Osteocyte (in vitro differentiated cells): ENCODE measurements at regions not wholly inside any gene's neighbourhood (a gene's known extent, or its start where the extent isn't known, plus 50 kb on each side); places are given as distances from the start of the nearest gene placed in this dataset.
"Not testable (repeated sequence)": the region's sequence is repeated elsewhere in the genome, so short reads cannot be mapped to it uniquely, and the experiment has no call there.

ENCODE experiments used
- DNase-seq: peaks from one replicate; pipeline ENCODE4 v3.0.0; 2021; ENCODE audit warnings: mixed read lengths; ENCODE audit not compliant: unreplicated experiment; ENCODE audit errors: extremely low spot score
- H3K27ac Mint-ChIP-seq: one replicate; pipeline ENCODE4 v1.8.0; 2021; ENCODE audit warnings: mild to moderate bottlenecking, mixed read lengths; ENCODE audit not compliant: unreplicated experiment
- H3K27me3 Mint-ChIP-seq: one replicate; pipeline ENCODE4 v1.8.0; 2021; ENCODE audit warnings: mixed read lengths; ENCODE audit not compliant: unreplicated experiment
- H3K36me3 Mint-ChIP-seq: one replicate; pipeline ENCODE4 v1.8.0; 2021; ENCODE audit warnings: mixed read lengths; ENCODE audit not compliant: unreplicated experiment
- H3K4me1 Mint-ChIP-seq: one replicate; pipeline ENCODE4 v1.8.0; 2021; ENCODE audit warnings: mixed read lengths; ENCODE audit not compliant: unreplicated experiment
- H3K4me3 Mint-ChIP-seq: one replicate; pipeline ENCODE4 v1.8.0; 2021; ENCODE audit warnings: mild to moderate bottlenecking, moderate library complexity, mixed read lengths; ENCODE audit not compliant: unreplicated experiment
- H3K9me3 Mint-ChIP-seq: one replicate; pipeline ENCODE4 v1.8.0; 2021; ENCODE audit warnings: mixed read lengths; ENCODE audit not compliant: unreplicated experiment
- CTCF ChIP-seq: fragments of 200-600 bp; sonication (generic); IDR thresholded peaks from 2 replicates; pipeline ENCODE4 v1.5.0; 2021; ENCODE audit warnings: antibody characterized with exemption, mild to moderate bottlenecking, moderate library complexity

DNA sequence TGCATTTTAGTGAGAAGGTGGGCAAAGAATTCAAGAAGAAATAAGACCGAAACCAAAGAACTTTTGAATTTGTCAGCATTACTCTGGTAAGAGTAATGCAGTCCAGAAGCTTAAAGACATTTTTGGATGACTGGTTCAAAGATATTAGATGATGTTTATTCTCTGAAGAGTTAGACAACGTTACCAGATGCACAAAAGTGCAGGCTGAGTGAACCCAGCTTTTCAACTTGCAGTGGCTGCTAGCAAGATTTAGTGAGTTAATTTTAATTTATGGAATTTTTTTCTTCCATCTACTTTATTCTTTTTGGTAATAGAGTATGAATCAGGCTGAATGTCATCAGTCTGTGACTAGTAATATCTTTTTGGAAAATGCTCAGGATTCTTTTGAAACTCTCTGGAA lies 267.3 kb upstream of the AZI2 start:
- no peak overlapping the region for H3K27ac Mint-ChIP-seq

DNA sequence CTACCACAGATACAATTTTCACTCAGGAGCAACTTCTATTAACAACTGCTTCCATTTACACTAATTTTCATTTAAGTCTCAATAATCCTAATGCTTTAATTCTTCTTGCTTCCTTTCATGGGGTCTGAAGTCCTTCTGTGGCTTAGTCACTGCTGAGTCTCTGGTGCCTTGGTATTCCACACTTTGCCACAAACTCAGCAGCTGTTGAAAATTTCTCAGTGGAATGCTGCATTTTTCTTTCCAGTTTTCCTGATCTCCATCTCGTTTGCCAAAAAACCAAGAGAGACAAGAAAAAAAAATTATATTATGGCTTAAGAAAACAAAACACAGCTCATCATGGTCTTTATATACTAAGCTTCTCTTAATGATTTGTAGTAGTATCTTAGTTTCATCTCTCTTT lies 269.2 kb upstream of the AZI2 start:
- H3K27ac Mint-ChIP-seq: no peak overlapping the region
- no peak for DNase-seq
- TF ChIP-seq CTCF: no peak
- no peaks in the 10 kb centered on the region for H3K9me3 Mint-ChIP-seq
- no peak overlapping the region for H3K4me3 Mint-ChIP-seq
- no peaks in the 10 kb centered on the region for H3K4me1 Mint-ChIP-seq
- peaks cover 3% of the 10 kb centered on the region for H3K27me3 Mint-ChIP-seq
- H3K36me3 Mint-ChIP-seq: no peaks in the 10 kb centered on the region

More for the DNA sequence above, 267.3 kb upstream of the AZI2 start:
- TF ChIP-seq CTCF: no peak
- H3K9me3 Mint-ChIP-seq: no peaks in the 10 kb centered on the region
- no peak overlapping the region for H3K4me3 Mint-ChIP-seq
- H3K36me3 Mint-ChIP-seq: no peaks in the 10 kb centered on the region
- H3K4me1 Mint-ChIP-seq: no peaks in the 10 kb centered on the region
- no peak for DNase-seq
- peaks cover 3% of the 10 kb centered on the region for H3K27me3 Mint-ChIP-seq

DNA sequence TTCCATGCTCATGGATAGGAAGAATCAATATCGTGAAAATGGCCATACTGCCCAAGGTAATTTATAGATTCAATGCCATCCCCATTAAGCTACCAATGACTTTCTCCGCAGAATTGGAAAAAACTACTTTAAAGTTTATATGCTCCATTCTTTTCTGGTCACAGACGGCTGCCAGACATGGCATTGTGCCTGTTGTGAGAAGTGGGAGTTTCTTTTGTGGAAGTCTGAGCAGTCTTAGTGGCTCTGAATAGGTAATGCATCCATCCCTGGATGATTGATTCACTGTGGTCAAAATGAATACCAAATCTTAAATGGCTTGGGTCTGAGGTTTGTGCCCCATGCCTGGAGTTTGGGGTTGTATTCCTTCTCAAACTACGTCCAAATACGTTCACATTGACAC lies 274.5 kb upstream of the AZI2 start:
- no peaks in the 10 kb centered on the region for H3K36me3 Mint-ChIP-seq
- DNase-seq: no peak
- H3K9me3 Mint-ChIP-seq: no peaks in the 10 kb centered on the region
- TF ChIP-seq CTCF: no peak
- no peak overlapping the region for H3K27ac Mint-ChIP-seq
- H3K27me3 Mint-ChIP-seq: no peaks in the 10 kb centered on the region
- H3K4me1 Mint-ChIP-seq: no peaks in the 10 kb centered on the region
- no peak overlapping the region for H3K4me3 Mint-ChIP-seq

DNA sequence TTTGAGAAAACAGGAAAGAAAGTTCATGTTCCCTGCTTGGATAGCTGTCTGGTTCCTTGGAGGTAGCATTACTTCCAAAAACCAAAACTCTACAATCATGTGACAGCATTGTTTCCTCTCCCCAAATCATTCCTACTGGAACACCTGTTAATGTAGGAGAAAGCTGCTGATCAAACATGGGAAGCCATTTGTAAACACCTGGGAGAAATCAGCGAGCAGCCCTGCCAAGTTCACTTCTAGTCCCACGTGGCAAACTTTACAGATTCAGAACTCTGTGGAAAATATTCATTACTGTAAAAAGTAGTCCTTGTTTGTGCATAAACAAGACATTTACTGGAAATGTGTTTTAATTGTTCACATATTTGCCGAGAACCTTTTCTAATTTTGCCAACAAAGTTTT lies 275.5 kb upstream of the AZI2 start:
- no peak overlapping the region for H3K4me3 Mint-ChIP-seq
- H3K27ac Mint-ChIP-seq: no peak overlapping the region
- no peaks in the 10 kb centered on the region for H3K4me1 Mint-ChIP-seq
- DNase-seq: no peak
- H3K36me3 Mint-ChIP-seq: no peaks in the 10 kb centered on the region
- no peaks in the 10 kb centered on the region for H3K9me3 Mint-ChIP-seq
- H3K27me3 Mint-ChIP-seq: no peaks in the 10 kb centered on the region
- no peak for TF ChIP-seq CTCF

DNA sequence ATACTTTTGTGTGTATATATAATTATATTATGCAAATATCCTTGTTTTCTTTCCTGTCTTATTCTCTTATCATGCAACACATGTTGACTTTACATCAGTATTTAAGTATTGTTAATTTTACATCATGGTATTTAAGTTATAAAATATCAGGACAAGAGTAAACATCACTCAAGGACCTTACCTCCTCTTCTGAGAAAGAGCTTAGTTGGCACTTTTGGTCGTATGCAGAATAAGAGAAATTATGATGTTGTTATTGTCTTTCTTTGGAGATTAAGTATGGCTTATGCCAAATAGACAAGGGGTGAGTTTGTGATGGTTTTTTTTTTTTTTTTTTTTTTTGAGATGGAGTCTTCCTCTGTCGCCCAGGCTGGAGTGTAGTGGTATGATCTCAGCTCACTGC lies 279.2 kb upstream of the AZI2 start:
- H3K27me3 Mint-ChIP-seq, DNase-seq, H3K27ac Mint-ChIP-seq, H3K9me3 Mint-ChIP-seq, H3K36me3 Mint-ChIP-seq, H3K4me1 Mint-ChIP-seq, H3K4me3 Mint-ChIP-seq: not testable (repeated sequence)

GRCh38 chr3:28634019-28634418 lies 285.4 kb upstream of the AZI2 start:
- Mint-ChIP-seq H3K9me3 (no peaks in the 10 kb centered on the region), H3K27me3 (no peaks in the 10 kb centered on the region), H3K27ac (no peak overlapping the region), H3K4me3 (no peak overlapping the region), H3K4me1 (no peaks in the 10 kb centered on the region), H3K36me3 (no peaks in the 10 kb centered on the region)
- TF ChIP-seq CTCF: no peak
- no peak for DNase-seq
